ENCODE measurements at regions not wholly inside any gene's neighbourhood (a gene's known extent, or its start where the extent isn't known, plus 50 kb on each side); places are given as distances from the start of the nearest gene placed in this dataset.

DNA sequence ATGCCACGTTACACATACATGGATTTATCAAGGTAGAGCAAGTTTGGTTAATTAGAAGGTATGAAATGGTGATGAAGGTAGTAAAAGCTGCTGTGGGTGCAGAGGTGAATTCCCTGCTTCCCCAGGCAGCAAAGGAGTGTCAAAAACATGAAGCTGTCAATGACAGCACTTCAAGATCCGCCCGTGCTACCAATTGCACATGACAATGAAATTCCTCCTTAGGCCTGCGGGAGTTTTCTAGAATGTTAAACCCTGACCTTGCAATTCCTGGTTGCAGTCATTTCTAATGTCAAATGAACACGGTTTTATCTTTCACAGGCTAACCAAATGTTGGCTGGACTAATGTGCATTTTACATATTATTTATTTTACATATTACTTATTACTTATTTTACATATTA is 67.7 kb upstream of the LSM14A start:
- TF ChIP-seq EZH2 (IDR thresholded peaks at IDR 0.05; ENCODE audit: low read length), result no peak
- TF ChIP-seq, protein P1, sequence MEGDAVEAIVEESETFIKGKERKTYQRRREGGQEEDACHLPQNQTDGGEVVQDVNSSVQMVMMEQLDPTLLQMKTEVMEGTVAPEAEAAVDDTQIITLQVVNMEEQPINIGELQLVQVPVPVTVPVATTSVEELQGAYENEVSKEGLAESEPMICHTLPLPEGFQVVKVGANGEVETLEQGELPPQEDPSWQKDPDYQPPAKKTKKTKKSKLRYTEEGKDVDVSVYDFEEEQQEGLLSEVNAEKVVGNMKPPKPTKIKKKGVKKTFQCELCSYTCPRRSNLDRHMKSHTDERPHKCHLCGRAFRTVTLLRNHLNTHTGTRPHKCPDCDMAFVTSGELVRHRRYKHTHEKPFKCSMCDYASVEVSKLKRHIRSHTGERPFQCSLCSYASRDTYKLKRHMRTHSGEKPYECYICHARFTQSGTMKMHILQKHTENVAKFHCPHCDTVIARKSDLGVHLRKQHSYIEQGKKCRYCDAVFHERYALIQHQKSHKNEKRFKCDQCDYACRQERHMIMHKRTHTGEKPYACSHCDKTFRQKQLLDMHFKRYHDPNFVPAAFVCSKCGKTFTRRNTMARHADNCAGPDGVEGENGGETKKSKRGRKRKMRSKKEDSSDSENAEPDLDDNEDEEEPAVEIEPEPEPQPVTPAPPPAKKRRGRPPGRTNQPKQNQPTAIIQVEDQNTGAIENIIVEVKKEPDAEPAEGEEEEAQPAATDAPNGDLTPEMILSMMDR (optimal IDR thresholded peaks at IDR 0.05 in 1 of 3, IDR thresholded peaks at IDR 0.05 in 1 of 3, conservative IDR thresholded peaks at IDR 0.05 in 1 of 3; ENCODE audit: extremely low read depth in 1 of 3, insufficient read depth in 2 of 3, low read length in 3 of 3), result no peak
- Histone ChIP-seq H3K27me3 (ENCODE audit: control insufficient read depth, extremely low read depth, insufficient read depth, low read length) (no peaks in the 10 kb centered on the region), H3K4me2 (ENCODE audit: control insufficient read depth, extremely low read depth, insufficient read depth, low read depth, low read length) (no peak overlapping the region)

DNA sequence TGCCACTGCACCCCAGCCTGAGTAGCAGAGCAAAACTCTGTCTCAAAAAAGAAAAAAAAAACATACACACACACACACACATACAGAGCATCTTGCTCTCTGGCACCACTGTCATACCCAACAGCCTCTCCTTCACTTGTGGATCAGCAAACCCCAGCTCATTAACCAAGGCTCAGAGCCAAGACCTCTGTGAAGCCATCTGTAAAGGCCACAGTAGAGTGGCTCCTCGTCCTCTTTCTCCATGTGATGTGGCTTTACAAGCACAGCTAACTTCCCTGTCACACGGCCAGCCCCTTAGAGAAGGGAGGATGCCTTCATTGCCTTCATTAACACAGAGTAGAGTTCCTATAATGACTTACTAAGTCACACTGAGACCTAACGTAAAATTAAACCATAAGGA is 62.7 kb upstream of the LSM14A start:
- Histone ChIP-seq H2AFZ (ENCODE audit: control insufficient read depth, low read length) (no peak overlapping the region), H3K9ac (ENCODE audit: control insufficient read depth, extremely low read depth, insufficient read depth, low read length) (no peak overlapping the region), H3K27me3 (ENCODE audit: control insufficient read depth, extremely low read depth, insufficient read depth, low read length) (no peaks in the 10 kb centered on the region), H3K4me1 (ENCODE audit: control insufficient read depth, extremely low read depth, insufficient read depth, low read length) (no peaks in the 10 kb centered on the region), H3K4me2 (ENCODE audit: control insufficient read depth, extremely low read depth, insufficient read depth, low read depth, low read length) (no peak overlapping the region), H3K4me3 (ENCODE audit: control insufficient read depth in 2 of 3, extremely low read depth in 1 of 3, insufficient read depth in 2 of 3, low read depth in 1 of 3, low read length in 3 of 3) (no peak overlapping the region), H4K20me1 (ENCODE audit: control insufficient read depth, extremely low read depth, insufficient read depth, low read length) (no peaks in the 10 kb centered on the region), H3K36me3 (ENCODE audit: control insufficient read depth in 2 of 2, extremely low read depth in 1 of 2, insufficient read depth in 2 of 2, low read length in 2 of 2) (no peaks in the 10 kb centered on the region), H3K9me3 (ENCODE audit: control insufficient read depth, low read depth, low read length) (no peaks in the 10 kb centered on the region), H3K79me2 (ENCODE audit: control insufficient read depth, insufficient read depth, low read length) (no peaks in the 10 kb centered on the region), H3K9me1 (ENCODE audit: control insufficient read depth, extremely low read depth, insufficient read depth, low read length) (no peaks in the 10 kb centered on the region), H3K27ac (ENCODE audit: control insufficient read depth, insufficient read depth, low read length) (no peak overlapping the region)
- no peak for TF ChIP-seq EZH2 (IDR thresholded peaks at IDR 0.05; ENCODE audit: low read length)
- TF ChIP-seq, protein P1 (optimal IDR thresholded peaks at IDR 0.05 in 1 of 3, IDR thresholded peaks at IDR 0.05 in 1 of 3, conservative IDR thresholded peaks at IDR 0.05 in 1 of 3; ENCODE audit: extremely low read depth in 1 of 3, insufficient read depth in 2 of 3, low read length in 3 of 3), result no peak
- FAIRE-seq (no peak), DNase-seq (ENCODE audit: low read depth, low spot score) (no peak)
- dilution Hi-C loops (cut with MboI; ENCODE audit: extremely low pct_ligation_motif_present, low sequenced_read_pairs), result no loop called here

More for the DNA sequence above, 67.7 kb upstream of the LSM14A start:
- H3K9ac ChIP-seq (ENCODE audit: control insufficient read depth, extremely low read depth, insufficient read depth, low read length), result no peak overlapping the region
- no peak overlapping the region for H3K4me3 ChIP-seq (ENCODE audit: control insufficient read depth in 2 of 3, extremely low read depth in 1 of 3, insufficient read depth in 2 of 3, low read depth in 1 of 3, low read length in 3 of 3)
- no peak overlapping the region for H2AFZ ChIP-seq (ENCODE audit: control insufficient read depth, low read length)
- H3K36me3 ChIP-seq (ENCODE audit: control insufficient read depth in 2 of 2, extremely low read depth in 1 of 2, insufficient read depth in 2 of 2, low read length in 2 of 2), result no peaks in the 10 kb centered on the region
- no peaks in the 10 kb centered on the region for H4K20me1 ChIP-seq (ENCODE audit: control insufficient read depth, extremely low read depth, insufficient read depth, low read length)
- FAIRE-seq, result no peak
- dilution Hi-C loops (cut with MboI; ENCODE audit: extremely low pct_ligation_motif_present, low sequenced_read_pairs), result no loop called here
- DNase-seq (ENCODE audit: low read depth, low spot score), result no peak
- no peaks in the 10 kb centered on the region for H3K9me1 ChIP-seq (ENCODE audit: control insufficient read depth, extremely low read depth, insufficient read depth, low read length)
- no peaks in the 10 kb centered on the region for H3K9me3 ChIP-seq (ENCODE audit: control insufficient read depth, low read depth, low read length)
- H3K4me1 ChIP-seq (ENCODE audit: control insufficient read depth, extremely low read depth, insufficient read depth, low read length), result no peaks in the 10 kb centered on the region
- H3K27ac ChIP-seq (ENCODE audit: control insufficient read depth, insufficient read depth, low read length), result no peak overlapping the region
- H3K79me2 ChIP-seq (ENCODE audit: control insufficient read depth, insufficient read depth, low read length), result no peaks in the 10 kb centered on the region
